K562 (cell line): ENCODE measurements at regions not wholly inside any gene's neighbourhood (a gene's known extent, or its start where the extent isn't known, plus 50 kb on each side); places are given as distances from the start of the nearest gene placed in this dataset.

Experiments used
- ATAC-seq: fragments of 200-7000 bp; cut with Tn5 transposase; 3 replicates; pipeline ENCODE4 v1.9.1; 2020; ENCODE audit warnings: moderate library complexity
- BruUV-seq: library from RNA; stranded (reverse); fragments of 400-500 nt; replicated peaks from 2 replicates; lab custom pipeline; 2021; lab: Mats Ljungman, UMichigan
- CTCF ChIA-PET: fragments of 300-600 bp; formaldehyde crosslinking; extraction: SDS; loops from one replicate; lab custom pipeline; 2021; ENCODE audit warnings: low intra/inter-chr PET ratio; lab: Yijun Ruan, JAX
- POLR2A ChIA-PET: fragments of 300-600, 350-650 bp; sonication (Branson Sonifier 250); formaldehyde crosslinking; extraction: SDS; loops from one replicate; lab custom pipeline; 2021; ENCODE audit warnings: antibody characterized with exemption, inconsistent platforms; lab: Yijun Ruan, JAX
- DNase-seq, 4 experiments: peaks; one replicate each; pipeline versions ENCODE4 v3.0.0 to v3.0.0-alpha.2; 2011 to 2018; ENCODE audit warnings: low spot score in 3 of 4, mixed read lengths in 3 of 4; ENCODE audit errors: extremely low read depth in 1 of 4
- FAIRE-seq: peaks from 2 replicates; lab custom pipeline; 2011; peaks lifted over from hg19 to GRCh38; lab: Jason Lieb, UNC
- H2AFZ ChIP-seq: 2 replicates; pipeline ENCODE4 v1.6.0; 2011; ENCODE audit warnings: low read depth, low read length, control low read depth, inconsistent platforms
- H3K27ac ChIP-seq: fragments of 200-600 bp; 3 replicates; pipeline ENCODE4 v1.8.0; 2011; ENCODE audit warnings: low read depth, mild to moderate bottlenecking, control low read depth, inconsistent platforms, low read length, moderate library complexity, mixed read lengths; ENCODE audit errors: extremely low read depth
- H3K27me3 ChIP-seq, 2 experiments: fragments of 300-600 bp in 1 of 2; 2 replicates in 1 of 2; 3 replicates in 1 of 2; pipeline versions ENCODE4 v1.6.0 to v1.8.0; 2011; ENCODE audit warnings: inconsistent platforms in 2 of 2, low read length in 2 of 2, mild to moderate bottlenecking in 1 of 2, mixed read lengths in 1 of 2, moderate library complexity in 1 of 2; ENCODE audit not compliant: control insufficient read depth in 2 of 2, insufficient read depth in 2 of 2
- H3K36me3 ChIP-seq: fragments of 300-600 bp; 3 replicates; pipeline ENCODE4 v1.8.0; 2011; ENCODE audit warnings: mild to moderate bottlenecking, low read length, inconsistent platforms; ENCODE audit not compliant: control insufficient read depth, insufficient read depth
- H3K4me1 ChIP-seq, 2 experiments: fragments of 200-600 bp in 1 of 2; replicated peaks in 1 of 2; 2 replicates in 1 of 2; 3 replicates in 1 of 2; pipeline versions ENCODE4 v1.5.1 to v1.8.0; 2011; ENCODE audit warnings: inconsistent platforms in 2 of 2, low read length in 2 of 2, mild to moderate bottlenecking in 1 of 2, mixed read lengths in 1 of 2, moderate library complexity in 1 of 2; ENCODE audit not compliant: control insufficient read depth in 2 of 2, insufficient read depth in 2 of 2
- H3K4me2 ChIP-seq: 2 replicates; pipeline ENCODE4 v1.6.1; 2011; ENCODE audit warnings: low read length, control low read depth, inconsistent platforms, mixed read lengths; ENCODE audit not compliant: insufficient read depth
- H3K4me3 ChIP-seq: fragments of 200-600 bp; sonication (generic), shearing (Covaris generic); 2 replicates; pipeline ENCODE4 v1.5.1; 2016; ENCODE audit warnings: control low read depth, inconsistent platforms
- H3K79me2 ChIP-seq: fragments of 200-600 bp; 3 replicates; pipeline ENCODE4 v1.8.0; 2011; ENCODE audit warnings: low read length, inconsistent platforms; ENCODE audit not compliant: control insufficient read depth, insufficient read depth
- H3K9ac ChIP-seq, 2 experiments: 2 replicates each; pipeline versions ENCODE4 v1.6.0 to v1.6.1; 2011; ENCODE audit warnings: low read depth in 2 of 2, low read length in 2 of 2, control low read depth in 1 of 2, inconsistent platforms in 1 of 2, mild to moderate bottlenecking in 1 of 2, mixed read lengths in 1 of 2; ENCODE audit not compliant: insufficient read depth in 1 of 2
- H3K9me1 ChIP-seq: one replicate; pipeline ENCODE4 v1.6.0; 2011; ENCODE audit warnings: inconsistent platforms, mild to moderate bottlenecking, low read length, moderate library complexity; ENCODE audit not compliant: control insufficient read depth, insufficient read depth
- H3K9me3 ChIP-seq: replicated peaks from 2 replicates; pipeline ENCODE4 v1.5.1; 2011; ENCODE audit warnings: low read depth, low read length, inconsistent platforms; ENCODE audit not compliant: control insufficient read depth, insufficient read depth
- H4K20me1 ChIP-seq: replicated peaks from 2 replicates; pipeline ENCODE4 v1.6.1; 2011; ENCODE audit warnings: low read length, inconsistent platforms, mixed read lengths; ENCODE audit not compliant: control insufficient read depth, insufficient read depth
- CHD2 ChIP-seq: IDR thresholded peaks from 2 replicates; pipeline ENCODE4 v1.6.1; 2011; ENCODE audit warnings: low read depth, low read length
- CHD4 ChIP-seq: fragments of 200-600 bp; sonication (generic); IDR thresholded peaks from 3 replicates; pipeline ENCODE4 v1.6.1; 2012; ENCODE audit warnings: low read depth, mild to moderate bottlenecking, mixed read lengths, low read length, inconsistent platforms; ENCODE audit not compliant: insufficient read depth, insufficient replicate concordance, poor library complexity, severe bottlenecking
- EWSR1 ChIP-seq: fragments of 450-650 bp; IDR thresholded peaks from 2 replicates; pipeline ENCODE4 v1.6.1; 2018; ENCODE audit warnings: borderline replicate concordance, mild to moderate bottlenecking, low read depth, moderate library complexity; ENCODE audit not compliant: partially characterized antibody
- NFE2 ChIP-seq: IDR thresholded peaks from 2 replicates; pipeline ENCODE4 v1.6.1; 2014; ENCODE audit warnings: antibody characterized with exemption, low read depth
- NFYB ChIP-seq: IDR thresholded peaks from 2 replicates; pipeline ENCODE4 v1.6.1; 2011; ENCODE audit warnings: mild to moderate bottlenecking, moderate library complexity; ENCODE audit not compliant: insufficient read length; ENCODE audit errors: extremely low read depth
- NONO ChIP-seq, 2 experiments: fragments of 200-400 bp in 1 of 2; fragments of 450-650 bp in 1 of 2; formaldehyde crosslinking in 1 of 2; IDR thresholded peaks; 2 replicates each; pipeline ENCODE4 v1.6.1; 2017; ENCODE audit warnings: low read depth in 2 of 2, mild to moderate bottlenecking in 2 of 2, moderate library complexity in 2 of 2, low read length in 1 of 2
- PHF8 ChIP-seq: fragments of 200-600 bp; sonication (generic); IDR thresholded peaks from 2 replicates; pipeline ENCODE4 v1.6.1; 2012; ENCODE audit warnings: mixed run types, mild to moderate bottlenecking, inconsistent platforms, low read length, moderate library complexity, borderline replicate concordance
- POLR2A ChIP-seq: fragments of 450-650 bp; conservative IDR thresholded peaks from 2 replicates; pipeline ENCODE4 v1.6.1; 2016
- PTBP1 ChIP-seq: fragments of 200-400 bp; formaldehyde crosslinking; IDR thresholded peaks from 2 replicates; pipeline ENCODE4 v1.6.1; 2017; ENCODE audit warnings: low read depth, low read length
- RFX5 ChIP-seq: IDR thresholded peaks from 2 replicates; pipeline ENCODE4 v1.6.1; 2011; ENCODE audit warnings: low read depth, mild to moderate bottlenecking, improper control_type of control experiment, low read length
- STAT5B ChIP-seq: fragments of 250-450 bp; sonication (Bioruptor Pico); IDR thresholded peaks from 2 replicates; pipeline ENCODE4 v1.8.0; 2021; ENCODE audit warnings: mild to moderate bottlenecking, inconsistent platforms
- TEAD2 ChIP-seq: fragments of 450-650 bp; IDR thresholded peaks from 2 replicates; pipeline ENCODE4 v1.6.1; 2016; ENCODE audit warnings: missing genetic modification characterization, control low read depth, missing compliant biosample characterization
- XRCC5 ChIP-seq: fragments of 200-400 bp; formaldehyde crosslinking; IDR thresholded peaks from 2 replicates; pipeline ENCODE4 v1.6.1; 2017; ENCODE audit warnings: low read depth, mild to moderate bottlenecking, low read length
- ZNF121 ChIP-seq: sonication (generic); formaldehyde crosslinking; conservative IDR thresholded peaks from 2 replicates; pipeline ENCODE4 v1.8.0; 2022; ENCODE audit warnings: missing genetic modification reagents
- ZNF134 ChIP-seq: fragments of 250-450 bp; sonication (Bioruptor Pico); conservative IDR thresholded peaks from 2 replicates; pipeline ENCODE4 v1.4.0; 2020
- ZNF444 ChIP-seq: fragments of 250-450 bp; sonication (Bioruptor Pico); IDR thresholded peaks from 2 replicates; pipeline ENCODE4 v1.4.0; 2020; ENCODE audit warnings: mild to moderate bottlenecking, moderate library complexity
- WGBS: fragments of 100-300 bp; shearing (Covaris generic); methylation state at CpG from one replicate; pipeline ENCODE4 v1.1.6; 2016; ENCODE audit warnings: low coverage, mixed read lengths; ENCODE audit not compliant: insufficient coverage; ENCODE audit errors: missing lambda C conversion rate; 5-methylcytosine and 5-hydroxymethylcytosine counted together
- in situ Hi-C: fragments of 300-500 bp; cut with MboI; formaldehyde crosslinking; loops from 4 replicates; pipeline ENCODE4 v1.15.0; 2018; ENCODE audit warnings: inconsistent platforms, mixed read lengths
- intact Hi-C: fragments of 100-400 bp; cut with micrococcal nuclease; formaldehyde crosslinking; loops from 2 replicates; pipeline ENCODE4 v1.14.2; 2022
- TF ChIP-seq, protein P1 (sequence below): fragments of 450-650 bp; IDR thresholded peaks from one replicate; pipeline ENCODE4 v1.6.1; 2018; ENCODE audit warnings: mild to moderate bottlenecking, moderate library complexity; ENCODE audit not compliant: partially characterized antibody
- TF ChIP-seq, protein P2 (sequence below): fragments of 250-450 bp; sonication (Bioruptor Pico); IDR thresholded peaks from 2 replicates; pipeline ENCODE4 v1.8.0; 2022; ENCODE audit warnings: moderate library complexity, mild to moderate bottlenecking, inconsistent platforms

GRCh38 chr2:5389740-5390139 is 302.4 kb upstream of the SOX11 start:
- CTCF ChIA-PET = no interaction called here
- DNase-seq = no peak
- Histone ChIP-seq H3K27me3 (no peaks in the 10 kb centered on the region), H2AFZ (no peak overlapping the region), H3K36me3 (no peaks in the 10 kb centered on the region), H3K9me1 (no peaks in the 10 kb centered on the region), H3K79me2 (no peaks in the 10 kb centered on the region), H3K4me3 (no peak overlapping the region), H4K20me1 (no peaks in the 10 kb centered on the region)
- intact Hi-C loops = no loop called here
- in situ Hi-C loops = no loop called here
- TF ChIP-seq RFX5 (no peak), ZNF121 (CRISPR knock-in tag) (no peak), XRCC5 (no peak), NONO (IDR thresholded peaks at IDR 0.05; ENCODE audit: low read depth in 2 of 2, low read length in 1 of 2) (no peak), EWSR1 (no peak), ZNF134 (CRISPR knock-in tag) (no peak), CHD4 (no peak), PHF8 (no peak), TEAD2 (tag) (no peak), ZNF444 (CRISPR knock-in tag) (no peak), POLR2A (no peak), NFYB (no peak), PTBP1 (no peak), STAT5B (no peak), CHD2 (no peak), NFE2 (no peak)
- TF ChIP-seq, protein P1, sequence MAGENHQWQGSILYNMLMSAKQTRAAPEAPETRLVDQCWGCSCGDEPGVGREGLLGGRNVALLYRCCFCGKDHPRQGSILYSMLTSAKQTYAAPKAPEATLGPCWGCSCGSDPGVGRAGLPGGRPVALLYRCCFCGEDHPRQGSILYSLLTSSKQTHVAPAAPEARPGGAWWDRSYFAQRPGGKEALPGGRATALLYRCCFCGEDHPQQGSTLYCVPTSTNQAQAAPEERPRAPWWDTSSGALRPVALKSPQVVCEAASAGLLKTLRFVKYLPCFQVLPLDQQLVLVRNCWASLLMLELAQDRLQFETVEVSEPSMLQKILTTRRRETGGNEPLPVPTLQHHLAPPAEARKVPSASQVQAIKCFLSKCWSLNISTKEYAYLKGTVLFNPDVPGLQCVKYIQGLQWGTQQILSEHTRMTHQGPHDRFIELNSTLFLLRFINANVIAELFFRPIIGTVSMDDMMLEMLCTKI = no peak
- TF ChIP-seq, protein P2, sequence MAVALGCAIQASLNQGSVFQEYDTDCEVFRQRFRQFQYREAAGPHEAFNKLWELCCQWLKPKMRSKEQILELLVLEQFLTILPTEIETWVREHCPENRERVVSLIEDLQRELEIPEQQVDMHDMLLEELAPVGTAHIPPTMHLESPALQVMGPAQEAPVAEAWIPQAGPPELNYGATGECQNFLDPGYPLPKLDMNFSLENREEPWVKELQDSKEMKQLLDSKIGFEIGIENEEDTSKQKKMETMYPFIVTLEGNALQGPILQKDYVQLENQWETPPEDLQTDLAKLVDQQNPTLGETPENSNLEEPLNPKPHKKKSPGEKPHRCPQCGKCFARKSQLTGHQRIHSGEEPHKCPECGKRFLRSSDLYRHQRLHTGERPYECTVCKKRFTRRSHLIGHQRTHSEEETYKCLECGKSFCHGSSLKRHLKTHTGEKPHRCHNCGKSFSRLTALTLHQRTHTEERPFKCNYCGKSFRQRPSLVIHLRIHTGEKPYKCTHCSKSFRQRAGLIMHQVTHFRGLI (CRISPR knock-in tag) = no peak
- TF ChIP-seq, all 486 proteins: peak for 0
- no peaks in the 10 kb centered on the region for H3K9me3 ChIP-seq
- no peak overlapping the region for H3K9ac ChIP-seq
- H3K4me1 ChIP-seq = no peaks in the 10 kb centered on the region
- 0% methylated on average over 5 of the region's 5 CpGs for WGBS
- POLR2A ChIA-PET = interaction anchor here (0.5 kb wide), 1 partner anchor 11 kb away, joined by 3 read pairs; no protein-coding TSS in a partner anchor
- FAIRE-seq = no peak
- H3K4me2 ChIP-seq = no peak overlapping the region
- BruUV-seq = no TSS peak
- ATAC-seq = no peak
- no peak overlapping the region for H3K27ac ChIP-seq
